WERI-Rb-1 (cell line): ENCODE measurements at regions not wholly inside any gene's neighbourhood (a gene's known extent, or its start where the extent isn't known, plus 50 kb on each side); places are given as distances from the start of the nearest gene placed in this dataset.
"Not testable (repeated sequence)": the region's sequence is repeated elsewhere in the genome, so short reads cannot be mapped to it uniquely, and the experiment has no call there.

Experiments used
- DNase-seq: peaks from one replicate; pipeline ENCODE4 v3.0.0-alpha.2; 2020
- H3K27ac ChIP-seq: fragments of 250-450 bp; sonication (Bioruptor Pico); 2 replicates; pipeline ENCODE4 v1.5.1; 2020; ENCODE audit warnings: mild to moderate bottlenecking, moderate library complexity
- H3K27me3 ChIP-seq: fragments of 250-450 bp; sonication (Bioruptor Pico); 2 replicates; pipeline ENCODE4 v1.5.1; 2021; ENCODE audit warnings: mild to moderate bottlenecking, low read depth, moderate library complexity; ENCODE audit not compliant: insufficient read depth, severe bottlenecking
- H3K36me3 ChIP-seq: fragments of 250-450 bp; sonication (Bioruptor Pico); 2 replicates; pipeline ENCODE4 v1.5.1; 2020; ENCODE audit warnings: mild to moderate bottlenecking, moderate library complexity
- H3K4me3 ChIP-seq: 2 replicates; pipeline ENCODE4 v1.5.1; 2011; ENCODE audit warnings: low read depth, mild to moderate bottlenecking, control low read depth, low read length
- H3K9me3 ChIP-seq: fragments of 250-450 bp; sonication (Bioruptor Pico); 2 replicates; pipeline ENCODE4 v1.5.1; 2021; ENCODE audit warnings: mild to moderate bottlenecking, moderate library complexity; ENCODE audit not compliant: severe bottlenecking

DNA sequence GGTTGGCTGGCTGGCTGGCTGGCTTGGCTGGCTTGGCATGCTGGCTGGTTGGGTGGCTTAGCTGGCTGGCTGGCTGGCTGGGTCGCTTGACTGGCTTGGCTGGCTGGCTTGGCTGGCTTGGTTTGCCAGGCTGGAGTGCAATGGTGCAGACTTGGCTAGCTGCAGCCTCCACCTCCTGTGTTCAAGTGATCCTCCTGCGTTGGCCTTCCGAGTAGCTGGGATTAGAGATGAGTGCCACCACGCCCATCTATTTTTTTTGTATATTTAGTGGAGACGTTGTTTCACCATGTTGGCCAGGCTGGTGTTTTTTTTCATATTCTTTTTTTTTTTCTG is 2809.5 kb downstream of the RPIA start:
- H3K9me3 ChIP-seq, H3K36me3 ChIP-seq, DNase-seq, H3K27ac ChIP-seq, H3K27me3 ChIP-seq, H3K4me3 ChIP-seq: not testable (repeated sequence)

DNA sequence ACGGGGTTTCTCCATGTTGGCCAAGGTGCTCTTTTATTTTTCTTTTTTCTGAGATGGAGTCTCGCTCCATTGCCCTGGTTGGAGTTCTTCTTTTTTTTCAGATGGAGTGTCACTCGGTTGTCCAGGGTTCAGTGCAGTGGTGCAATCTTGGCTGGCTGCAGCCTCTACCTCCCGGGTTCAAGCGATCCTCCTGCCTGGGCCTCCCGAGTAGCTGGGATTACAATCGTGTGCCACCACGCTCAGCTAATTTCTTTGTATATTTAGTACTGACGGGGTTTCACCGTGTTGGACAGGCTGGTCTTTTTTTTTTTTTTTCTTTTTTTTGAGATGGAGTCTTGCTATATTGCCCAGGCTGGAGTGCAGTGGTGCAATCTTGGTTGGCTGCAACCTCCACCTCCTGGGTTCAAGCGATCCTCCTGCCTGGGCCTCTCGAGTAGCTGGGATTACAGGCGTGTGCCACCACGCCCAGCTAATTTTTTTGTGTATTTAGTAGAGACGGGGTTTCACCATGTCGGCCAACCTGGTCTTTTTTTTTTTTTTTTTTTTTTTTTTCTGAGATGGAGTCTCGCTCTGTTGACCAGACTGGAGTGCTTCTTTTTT is 2810.1 kb downstream of the RPIA start:
- H3K27ac ChIP-seq, H3K27me3 ChIP-seq, H3K36me3 ChIP-seq, H3K9me3 ChIP-seq, DNase-seq, H3K4me3 ChIP-seq: not testable (repeated sequence)

DNA sequence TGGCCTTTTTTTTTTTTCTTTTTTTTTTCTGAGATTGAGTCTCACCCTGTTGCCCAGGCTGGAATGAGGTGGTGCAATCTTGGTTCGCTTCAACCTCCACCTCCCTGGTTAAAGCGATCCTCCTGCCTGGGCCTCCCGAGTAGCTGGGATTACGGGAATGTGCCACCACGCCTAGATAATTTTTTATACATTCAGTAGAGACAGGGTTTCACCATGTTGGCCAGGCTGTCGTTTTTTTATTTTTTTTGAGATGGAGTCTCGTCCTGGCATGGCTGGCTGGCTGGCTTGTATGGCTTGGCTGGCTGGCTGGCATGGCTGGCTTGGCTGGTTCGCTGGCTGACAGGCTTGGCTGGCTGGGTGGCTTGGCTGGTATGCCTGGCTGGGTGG is 2812.1 kb downstream of the RPIA start:
- H3K4me3 ChIP-seq, H3K9me3 ChIP-seq, DNase-seq, H3K27me3 ChIP-seq, H3K36me3 ChIP-seq, H3K27ac ChIP-seq: not testable (repeated sequence)

DNA sequence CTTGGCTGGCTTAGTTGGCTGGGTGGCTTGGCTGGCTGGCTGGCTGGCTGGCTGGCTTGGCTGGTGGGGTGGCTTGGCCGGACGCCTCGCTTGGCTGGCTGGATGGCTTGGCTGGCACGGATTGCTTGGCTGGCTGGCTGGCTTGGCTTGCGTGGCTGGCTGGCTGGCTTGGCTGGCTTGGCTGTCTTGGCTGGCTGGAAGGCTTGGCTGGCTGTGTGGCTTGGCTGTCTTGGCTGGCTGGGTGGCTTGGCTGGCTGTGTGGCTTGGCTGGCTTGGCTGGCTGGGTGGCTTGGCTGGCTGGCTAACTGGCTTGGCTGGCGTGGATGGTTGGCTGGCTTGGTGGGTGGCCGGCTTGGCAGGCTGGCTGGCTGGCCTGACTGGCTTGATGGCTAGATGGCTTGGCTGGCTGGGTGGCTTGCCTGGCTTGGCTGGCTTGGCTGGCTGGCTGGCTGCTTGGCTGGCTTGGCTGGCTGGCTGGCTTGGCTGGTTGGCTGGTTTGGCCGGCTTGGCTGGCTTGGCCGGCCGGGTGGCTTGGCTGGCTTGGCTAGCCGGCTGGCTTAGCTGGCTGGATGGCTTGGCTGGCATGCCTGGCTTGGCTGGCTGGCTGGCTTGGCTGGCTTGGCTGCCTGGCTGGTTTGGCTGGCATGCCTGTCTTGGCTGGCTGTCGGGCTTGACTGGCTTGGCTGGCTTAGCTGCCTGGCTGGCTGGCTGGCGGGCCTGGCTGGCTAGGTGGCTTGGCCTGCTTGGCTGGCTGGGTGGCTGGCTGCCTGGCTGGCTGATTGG is 2812.7 kb downstream of the RPIA start:
- not testable (repeated sequence) for H3K27ac ChIP-seq, H3K4me3 ChIP-seq, H3K36me3 ChIP-seq, H3K9me3 ChIP-seq, H3K27me3 ChIP-seq, DNase-seq

DNA sequence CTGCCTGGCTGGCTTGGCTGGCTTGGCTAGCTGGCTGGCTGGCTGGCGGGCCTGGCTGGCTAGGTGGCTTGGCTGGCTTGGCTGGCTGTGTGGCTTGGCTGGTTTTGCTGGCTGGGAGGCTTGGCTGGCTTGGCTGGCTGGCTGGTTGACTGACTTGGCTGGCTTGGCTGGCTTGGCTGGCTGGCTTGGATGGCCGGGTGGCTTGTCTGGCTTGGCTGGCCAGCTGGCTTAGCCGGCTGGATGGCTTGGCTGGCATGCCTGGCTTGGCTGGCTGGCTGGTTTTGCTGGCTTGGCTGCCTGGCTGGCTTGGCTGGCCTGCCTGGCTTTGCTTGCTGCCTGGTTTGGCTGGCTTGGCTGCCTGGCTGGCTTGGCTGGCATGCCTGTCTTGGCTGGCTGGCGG is 2817.3 kb downstream of the RPIA start:
- H3K27me3 ChIP-seq, result not testable (repeated sequence)

DNA sequence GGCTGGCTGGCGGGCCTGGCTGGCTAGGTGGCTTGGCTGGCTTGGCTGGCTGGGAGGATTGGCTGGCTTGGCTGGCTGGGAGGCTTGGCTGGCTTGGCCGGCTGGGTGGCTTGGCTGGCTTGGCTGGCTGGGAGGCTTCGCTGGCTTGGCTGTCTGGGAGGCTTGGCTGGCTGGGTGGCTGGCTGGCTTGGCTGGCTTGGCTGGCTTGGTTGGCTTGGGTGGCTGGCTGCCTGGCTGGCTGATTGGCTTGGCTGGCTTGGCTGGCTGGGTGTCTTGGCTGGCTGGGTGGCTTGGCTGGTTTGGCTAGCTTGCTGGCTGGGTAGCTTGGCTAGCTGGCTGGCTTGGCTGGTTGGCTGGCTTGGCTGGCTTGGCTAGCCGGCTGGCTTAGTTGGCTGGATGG is 2817.8 kb downstream of the RPIA start:
- H3K4me3 ChIP-seq, H3K27me3 ChIP-seq, DNase-seq, H3K9me3 ChIP-seq, H3K27ac ChIP-seq, H3K36me3 ChIP-seq: not testable (repeated sequence)

More for the DNA sequence above, 2817.3 kb downstream of the RPIA start:
- H3K4me3 ChIP-seq, DNase-seq, H3K36me3 ChIP-seq, H3K9me3 ChIP-seq, H3K27ac ChIP-seq: not testable (repeated sequence)

DNA sequence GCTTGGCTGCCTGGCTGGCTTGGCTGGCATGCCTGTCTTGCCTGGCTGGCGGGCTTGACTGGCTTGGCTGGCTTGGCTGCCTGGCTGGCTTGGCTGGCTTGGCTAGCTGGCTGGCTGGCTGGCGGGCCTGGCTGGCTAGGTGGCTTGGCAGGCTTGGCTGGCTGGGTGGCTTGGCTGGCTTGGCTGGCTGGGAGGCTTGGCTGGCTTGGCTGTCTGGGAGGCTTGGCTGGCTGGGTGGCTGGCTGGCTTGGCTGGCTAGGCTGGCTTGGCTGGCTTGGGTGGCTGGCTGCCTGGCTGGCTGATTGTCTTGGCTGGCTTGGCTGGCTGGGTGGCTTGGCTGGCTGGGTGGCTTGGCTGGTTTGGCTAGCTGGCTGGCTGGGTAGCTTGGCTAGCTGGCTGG is 2819.7 kb downstream of the RPIA start:
- not testable (repeated sequence) for H3K27ac ChIP-seq, H3K9me3 ChIP-seq, H3K4me3 ChIP-seq, H3K27me3 ChIP-seq, DNase-seq, H3K36me3 ChIP-seq

DNA sequence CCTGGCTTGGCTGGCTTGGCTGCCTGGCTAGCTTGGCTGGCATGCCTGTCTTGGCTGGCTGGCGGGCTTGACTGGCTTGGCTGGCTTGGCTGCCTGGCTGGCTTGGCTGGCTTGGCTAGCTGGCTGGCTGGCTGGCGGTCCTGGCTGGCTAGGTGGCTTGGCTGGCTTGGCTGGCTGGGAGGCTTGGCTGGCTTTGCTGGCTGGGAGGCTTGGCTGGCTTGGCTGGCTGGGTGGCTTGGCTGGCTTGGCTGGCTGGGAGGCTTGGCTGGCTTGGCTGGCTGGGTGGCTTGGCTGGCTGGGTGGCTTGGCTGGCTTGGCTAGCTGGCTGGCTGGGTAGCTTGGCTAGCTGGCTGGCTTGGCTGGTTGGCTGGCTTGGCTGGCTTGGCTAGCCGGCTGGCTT is 2824.5 kb downstream of the RPIA start:
- not testable (repeated sequence) for H3K9me3 ChIP-seq, DNase-seq, H3K27ac ChIP-seq, H3K4me3 ChIP-seq, H3K27me3 ChIP-seq, H3K36me3 ChIP-seq

DNA sequence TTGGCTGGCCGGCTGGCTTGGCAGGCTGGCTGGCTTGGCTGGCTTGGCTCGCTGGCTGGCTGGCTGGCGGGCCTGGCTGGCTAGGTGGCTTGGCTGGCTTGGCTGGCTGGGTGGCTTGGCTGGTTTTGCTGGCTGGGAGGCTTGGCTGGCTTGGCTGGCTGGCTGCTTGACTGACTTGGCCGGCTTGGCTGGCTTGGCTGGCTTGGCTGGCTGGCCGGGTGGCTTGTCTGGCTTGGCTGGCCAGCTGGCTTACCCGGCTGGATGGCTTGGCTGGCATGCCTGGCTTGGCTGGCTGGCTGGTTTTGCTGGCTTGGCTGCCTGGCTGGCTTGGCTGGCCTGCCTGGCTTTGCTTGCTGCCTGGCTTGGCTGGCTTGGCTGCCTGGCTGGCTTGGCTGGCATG is 2825.2 kb downstream of the RPIA start:
- H3K4me3 ChIP-seq, H3K27me3 ChIP-seq, H3K36me3 ChIP-seq, H3K27ac ChIP-seq, DNase-seq, H3K9me3 ChIP-seq: not testable (repeated sequence)

DNA sequence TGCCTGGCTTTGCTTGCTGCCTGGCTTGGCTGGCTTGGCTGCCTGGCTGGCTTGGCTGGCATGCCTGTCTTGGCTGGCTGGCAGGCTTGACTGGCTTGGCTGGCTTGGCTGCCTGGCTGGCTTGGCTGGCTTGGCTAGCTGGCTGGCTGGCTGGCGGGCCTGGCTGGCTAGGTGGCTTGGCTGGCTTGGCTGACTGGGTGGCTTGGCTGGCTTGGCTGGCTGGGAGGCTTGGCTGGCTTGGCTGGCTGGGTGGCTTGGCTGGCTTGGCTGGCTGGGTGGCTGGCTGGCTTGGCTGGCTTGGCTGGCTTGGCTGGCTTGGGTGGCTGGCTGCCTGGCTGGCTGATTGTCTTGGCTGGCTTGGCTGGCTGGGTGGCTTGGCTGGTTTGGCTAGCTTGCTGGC is 2826.4 kb downstream of the RPIA start:
- H3K36me3 ChIP-seq, H3K27ac ChIP-seq, H3K27me3 ChIP-seq, DNase-seq, H3K9me3 ChIP-seq, H3K4me3 ChIP-seq: not testable (repeated sequence)

DNA sequence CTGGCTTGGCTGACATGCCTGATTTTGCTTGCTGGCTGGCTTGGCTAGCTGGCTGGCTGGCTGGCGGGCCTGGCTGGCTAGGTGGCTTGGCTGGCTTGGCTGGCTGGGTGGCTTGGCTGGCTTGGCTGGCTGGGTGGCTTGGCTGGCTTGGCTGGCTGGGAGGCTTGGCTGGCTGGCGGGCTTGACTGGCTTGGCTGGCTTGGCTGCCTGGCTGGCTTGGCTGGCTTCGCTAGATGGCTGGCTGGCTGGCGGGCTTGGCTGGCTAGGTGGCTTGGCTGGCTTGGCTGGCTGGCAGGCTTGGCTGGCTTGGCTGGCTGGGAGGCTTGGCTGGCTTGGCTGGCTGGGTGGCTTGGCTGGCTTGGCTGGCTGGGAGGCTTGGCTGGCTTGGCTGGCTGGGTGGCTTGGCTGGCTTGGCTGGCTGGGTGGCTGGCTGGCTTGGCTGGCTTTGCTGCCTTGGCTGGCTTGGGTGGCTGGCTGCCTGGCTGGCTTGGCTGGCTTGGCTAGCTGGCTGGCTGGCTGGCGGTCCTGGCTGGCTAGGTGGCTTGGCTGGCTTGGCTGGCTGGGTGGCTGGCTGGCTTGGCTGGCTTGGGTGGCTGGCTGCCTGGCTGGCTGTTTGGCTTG is 2827.0 kb downstream of the RPIA start:
- H3K4me3 ChIP-seq, H3K36me3 ChIP-seq, DNase-seq, H3K9me3 ChIP-seq, H3K27me3 ChIP-seq, H3K27ac ChIP-seq: not testable (repeated sequence)

DNA sequence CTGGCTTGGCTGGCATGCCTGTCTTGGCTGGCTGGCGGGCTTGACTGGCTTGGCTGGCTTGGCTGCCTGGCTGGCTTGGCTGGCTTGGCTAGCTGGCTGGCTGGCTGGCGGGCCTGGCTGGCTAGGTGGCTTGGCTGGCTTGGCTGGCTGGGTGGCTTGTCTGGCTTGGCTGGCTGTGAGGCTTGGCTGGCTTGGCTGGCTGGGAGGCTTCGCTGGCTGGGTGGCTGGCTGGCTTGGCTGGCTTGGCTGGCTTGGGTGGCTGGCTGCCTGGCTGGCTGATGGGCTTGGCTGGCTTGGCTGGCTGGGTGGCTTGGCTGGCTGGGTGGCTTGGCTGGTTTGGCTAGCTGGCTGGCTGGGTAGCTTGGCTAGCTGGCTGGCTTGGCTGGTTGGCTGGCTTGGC is 2827.9 kb downstream of the RPIA start:
- not testable (repeated sequence) for H3K36me3 ChIP-seq, H3K4me3 ChIP-seq, H3K9me3 ChIP-seq, H3K27me3 ChIP-seq, H3K27ac ChIP-seq, DNase-seq

DNA sequence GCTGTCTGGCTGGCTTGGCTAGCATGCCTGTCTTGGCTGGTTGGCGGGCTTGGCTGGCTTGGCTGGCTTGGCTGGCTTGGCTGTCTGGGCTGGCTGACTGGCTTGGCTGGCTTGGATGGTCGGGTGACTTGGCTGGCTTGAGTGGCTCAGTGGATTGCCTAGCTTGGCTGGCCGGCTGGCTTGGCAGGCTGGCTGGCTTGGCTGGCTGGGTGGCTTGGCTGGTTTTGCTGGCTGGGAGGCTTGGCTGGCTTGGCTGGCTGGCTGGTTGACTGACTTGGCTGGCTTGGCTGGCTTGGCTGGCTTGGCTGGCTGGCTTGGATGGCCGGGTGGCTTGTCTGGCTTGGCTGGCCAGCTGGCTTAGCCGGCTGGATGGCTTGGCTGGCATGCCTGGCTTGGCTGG is 2828.4 kb downstream of the RPIA start:
- not testable (repeated sequence) for H3K27ac ChIP-seq, DNase-seq, H3K27me3 ChIP-seq, H3K36me3 ChIP-seq, H3K9me3 ChIP-seq, H3K4me3 ChIP-seq

DNA sequence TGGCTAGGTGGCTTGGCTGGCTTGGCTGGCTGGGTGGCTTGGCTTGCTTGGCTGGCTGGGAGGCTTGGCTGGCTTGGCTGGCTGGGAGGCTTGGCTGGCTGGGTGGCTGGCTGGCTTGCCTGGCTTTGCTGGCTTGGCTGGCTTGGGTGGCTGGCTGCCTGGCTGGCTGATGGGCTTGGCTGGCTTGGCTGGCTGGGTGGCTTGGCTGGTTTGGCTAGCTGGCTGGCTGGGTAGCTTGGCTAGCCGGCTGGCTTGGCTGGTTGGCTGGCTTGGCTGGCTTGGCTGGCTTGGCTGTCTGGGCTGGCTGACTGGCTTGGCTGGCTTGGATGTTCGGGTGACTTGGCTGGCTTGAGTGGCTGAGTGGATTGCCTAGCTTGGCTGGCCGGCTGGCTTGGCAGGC is 2829.1 kb downstream of the RPIA start:
- H3K9me3 ChIP-seq, H3K4me3 ChIP-seq, DNase-seq, H3K27ac ChIP-seq, H3K36me3 ChIP-seq, H3K27me3 ChIP-seq: not testable (repeated sequence)

DNA sequence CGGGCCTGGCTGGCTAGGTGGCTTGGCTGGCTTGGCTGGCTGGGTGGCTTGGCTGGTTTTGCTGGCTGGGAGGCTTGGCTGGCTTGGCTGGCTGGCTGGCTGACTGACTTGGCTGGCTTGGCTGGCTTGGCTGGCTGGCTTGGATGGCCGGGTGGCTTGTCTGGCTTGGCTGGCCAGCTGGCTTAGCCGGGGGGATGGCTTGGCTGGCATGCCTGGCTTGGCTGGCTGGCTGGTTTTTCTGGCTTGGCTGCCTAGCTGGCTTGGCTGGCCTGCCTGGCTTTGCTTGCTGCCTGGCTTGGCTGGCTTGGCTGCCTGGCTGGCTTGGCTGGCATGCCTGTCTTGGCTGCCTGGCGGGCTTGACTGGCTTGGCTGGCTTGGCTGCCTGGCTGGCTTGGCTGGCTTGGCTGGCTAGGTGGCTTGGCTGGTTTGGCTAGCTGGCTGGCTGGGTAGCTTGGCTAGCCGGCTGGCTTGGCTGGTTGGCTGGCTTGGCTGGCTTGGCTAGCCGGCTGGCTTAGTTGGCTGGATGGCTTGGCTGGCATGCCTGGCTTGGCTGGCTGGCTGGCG is 2829.6 kb downstream of the RPIA start:
- not testable (repeated sequence) for H3K27me3 ChIP-seq, H3K36me3 ChIP-seq, H3K9me3 ChIP-seq, H3K27ac ChIP-seq, DNase-seq, H3K4me3 ChIP-seq
